K562 (cell line): ENCODE measurements at regions not wholly inside any gene's neighbourhood (a gene's known extent, or its start where the extent isn't known, plus 50 kb on each side); places are given as distances from the start of the nearest gene placed in this dataset.

Experiments used
- ATAC-seq: fragments of 200-7000 bp; cut with Tn5 transposase; 3 replicates; pipeline ENCODE4 v1.9.1; 2020; ENCODE audit warnings: moderate library complexity
- BruUV-seq: library from RNA; stranded (reverse); fragments of 400-500 nt; replicated peaks from 2 replicates; lab custom pipeline; 2021; lab: Mats Ljungman, UMichigan
- CTCF ChIA-PET: fragments of 300-600 bp; formaldehyde crosslinking; extraction: SDS; loops from one replicate; lab custom pipeline; 2021; ENCODE audit warnings: low intra/inter-chr PET ratio; lab: Yijun Ruan, JAX
- POLR2A ChIA-PET: fragments of 300-600, 350-650 bp; sonication (Branson Sonifier 250); formaldehyde crosslinking; extraction: SDS; loops from one replicate; lab custom pipeline; 2021; ENCODE audit warnings: antibody characterized with exemption, inconsistent platforms; lab: Yijun Ruan, JAX
- DNase-seq, 4 experiments: peaks; one replicate each; pipeline versions ENCODE4 v3.0.0 to v3.0.0-alpha.2; 2011 to 2018; ENCODE audit warnings: low spot score in 3 of 4, mixed read lengths in 3 of 4; ENCODE audit errors: extremely low read depth in 1 of 4
- FAIRE-seq: peaks from 2 replicates; lab custom pipeline; 2011; peaks lifted over from hg19 to GRCh38; lab: Jason Lieb, UNC
- H2AFZ ChIP-seq: 2 replicates; pipeline ENCODE4 v1.6.0; 2011; ENCODE audit warnings: low read depth, low read length, control low read depth, inconsistent platforms
- H3K27ac ChIP-seq: fragments of 200-600 bp; 3 replicates; pipeline ENCODE4 v1.8.0; 2011; ENCODE audit warnings: low read depth, mild to moderate bottlenecking, control low read depth, inconsistent platforms, low read length, moderate library complexity, mixed read lengths; ENCODE audit errors: extremely low read depth
- H3K27me3 ChIP-seq, 2 experiments: fragments of 300-600 bp in 1 of 2; 2 replicates in 1 of 2; 3 replicates in 1 of 2; pipeline versions ENCODE4 v1.6.0 to v1.8.0; 2011; ENCODE audit warnings: inconsistent platforms in 2 of 2, low read length in 2 of 2, mild to moderate bottlenecking in 1 of 2, mixed read lengths in 1 of 2, moderate library complexity in 1 of 2; ENCODE audit not compliant: control insufficient read depth in 2 of 2, insufficient read depth in 2 of 2
- H3K36me3 ChIP-seq: fragments of 300-600 bp; 3 replicates; pipeline ENCODE4 v1.8.0; 2011; ENCODE audit warnings: mild to moderate bottlenecking, low read length, inconsistent platforms; ENCODE audit not compliant: control insufficient read depth, insufficient read depth
- H3K4me1 ChIP-seq, 2 experiments: fragments of 200-600 bp in 1 of 2; replicated peaks in 1 of 2; 2 replicates in 1 of 2; 3 replicates in 1 of 2; pipeline versions ENCODE4 v1.5.1 to v1.8.0; 2011; ENCODE audit warnings: inconsistent platforms in 2 of 2, low read length in 2 of 2, mild to moderate bottlenecking in 1 of 2, mixed read lengths in 1 of 2, moderate library complexity in 1 of 2; ENCODE audit not compliant: control insufficient read depth in 2 of 2, insufficient read depth in 2 of 2
- H3K4me2 ChIP-seq: 2 replicates; pipeline ENCODE4 v1.6.1; 2011; ENCODE audit warnings: low read length, control low read depth, inconsistent platforms, mixed read lengths; ENCODE audit not compliant: insufficient read depth
- H3K4me3 ChIP-seq: fragments of 200-600 bp; sonication (generic), shearing (Covaris generic); 2 replicates; pipeline ENCODE4 v1.5.1; 2016; ENCODE audit warnings: control low read depth, inconsistent platforms
- H3K79me2 ChIP-seq: fragments of 200-600 bp; 3 replicates; pipeline ENCODE4 v1.8.0; 2011; ENCODE audit warnings: low read length, inconsistent platforms; ENCODE audit not compliant: control insufficient read depth, insufficient read depth
- H3K9ac ChIP-seq, 2 experiments: 2 replicates each; pipeline versions ENCODE4 v1.6.0 to v1.6.1; 2011; ENCODE audit warnings: low read depth in 2 of 2, low read length in 2 of 2, control low read depth in 1 of 2, inconsistent platforms in 1 of 2, mild to moderate bottlenecking in 1 of 2, mixed read lengths in 1 of 2; ENCODE audit not compliant: insufficient read depth in 1 of 2
- H3K9me1 ChIP-seq: one replicate; pipeline ENCODE4 v1.6.0; 2011; ENCODE audit warnings: inconsistent platforms, mild to moderate bottlenecking, low read length, moderate library complexity; ENCODE audit not compliant: control insufficient read depth, insufficient read depth
- H3K9me3 ChIP-seq: replicated peaks from 2 replicates; pipeline ENCODE4 v1.5.1; 2011; ENCODE audit warnings: low read depth, low read length, inconsistent platforms; ENCODE audit not compliant: control insufficient read depth, insufficient read depth
- H4K20me1 ChIP-seq: replicated peaks from 2 replicates; pipeline ENCODE4 v1.6.1; 2011; ENCODE audit warnings: low read length, inconsistent platforms, mixed read lengths; ENCODE audit not compliant: control insufficient read depth, insufficient read depth
- CTCF ChIP-seq, 3 experiments: IDR thresholded peaks in 2 of 3; conservative IDR thresholded peaks in 1 of 3; 2 replicates each; pipeline ENCODE4 v1.5.1; 2011 to 2012; ENCODE audit warnings: low read length in 3 of 3, mild to moderate bottlenecking in 3 of 3, control low read depth in 2 of 3, improper control_type of control experiment in 1 of 3, inconsistent platforms in 1 of 3, low read depth in 1 of 3, mixed read lengths in 1 of 3, moderate library complexity in 1 of 3; ENCODE audit not compliant: insufficient read depth in 2 of 3
- NKRF ChIP-seq: fragments of 450-650 bp; IDR thresholded peaks from 2 replicates; pipeline ENCODE4 v1.6.1; 2016; ENCODE audit warnings: borderline replicate concordance
- REST ChIP-seq, 2 experiments: fragments of 450-650 bp; formaldehyde crosslinking in 1 of 2; IDR thresholded peaks; 2 replicates each; pipeline versions ENCODE4 v1.4.0 to v1.6.1; 2014 to 2020; ENCODE audit warnings: mild to moderate bottlenecking in 2 of 2, borderline replicate concordance in 1 of 2, low read depth in 1 of 2
- ZNF24 ChIP-seq: fragments of 450-650 bp; IDR thresholded peaks from 2 replicates; pipeline ENCODE4 v1.6.1; 2016
- ZNF280B ChIP-seq: fragments of 250-450 bp; sonication (Bioruptor Pico); IDR thresholded peaks from 2 replicates; pipeline ENCODE4 v1.5.1; 2021; ENCODE audit warnings: mild to moderate bottlenecking
- WGBS: fragments of 100-300 bp; shearing (Covaris generic); methylation state at CpG from one replicate; pipeline ENCODE4 v1.1.6; 2016; ENCODE audit warnings: low coverage, mixed read lengths; ENCODE audit not compliant: insufficient coverage; ENCODE audit errors: missing lambda C conversion rate; 5-methylcytosine and 5-hydroxymethylcytosine counted together
- in situ Hi-C: fragments of 300-500 bp; cut with MboI; formaldehyde crosslinking; loops from 4 replicates; pipeline ENCODE4 v1.15.0; 2018; ENCODE audit warnings: inconsistent platforms, mixed read lengths
- intact Hi-C: fragments of 100-400 bp; cut with micrococcal nuclease; formaldehyde crosslinking; loops from 2 replicates; pipeline ENCODE4 v1.14.2; 2022

DNA sequence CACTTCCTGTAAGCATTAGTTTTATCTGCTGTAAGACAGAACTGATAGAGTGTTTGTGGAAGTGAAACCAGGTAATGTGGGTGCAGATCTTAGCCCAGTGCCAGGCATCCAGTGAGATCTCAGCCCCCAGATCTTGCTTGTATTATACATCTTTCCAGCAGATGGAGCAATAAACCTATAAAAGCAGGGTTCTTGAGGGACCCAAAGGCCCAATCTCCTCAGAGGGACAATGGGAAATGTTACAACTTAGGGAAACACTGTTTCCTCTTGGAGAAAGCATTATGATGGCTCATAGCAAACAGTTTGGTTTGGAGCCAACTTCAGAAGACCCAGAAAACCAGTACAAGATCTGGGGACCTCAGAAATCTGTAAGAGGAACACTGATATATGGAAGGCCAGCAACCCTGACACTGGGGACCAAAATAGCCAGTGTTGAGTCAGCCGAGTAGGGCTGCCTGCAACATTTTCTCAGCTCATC, 206.3 kb downstream of the SLC7A11 start:
- in situ Hi-C loops: loop anchor here (5.0 to 25.0 kb wide), 2 partner anchors 646 to 826 kb away; no protein-coding TSS in a partner anchor
- no peaks in the 10 kb centered on the region for H4K20me1 ChIP-seq
- H3K4me1 ChIP-seq: no peaks in the 10 kb centered on the region
- no peak overlapping the region for H3K9ac ChIP-seq
- no peak overlapping the region for H3K4me3 ChIP-seq
- peak; percentile 89 for FAIRE-seq
- H3K27me3 ChIP-seq: no peaks in the 10 kb centered on the region
- no TSS peak for BruUV-seq
- no peak overlapping the region for H2AFZ ChIP-seq
- H3K36me3 ChIP-seq: no peaks in the 10 kb centered on the region
- ATAC-seq: peak; percentile 97
- no peaks in the 10 kb centered on the region for H3K79me2 ChIP-seq
- no peak overlapping the region for H3K27ac ChIP-seq
- no peaks in the 10 kb centered on the region for H3K9me3 ChIP-seq
- H3K4me2 ChIP-seq: no peak overlapping the region
- H3K9me1 ChIP-seq: no peaks in the 10 kb centered on the region
- ChIA-PET POLR2A (interaction anchor here (0.7 kb wide), 1 partner anchor 26 kb away, joined by 3 read pairs; no protein-coding TSS in a partner anchor), CTCF (interaction anchor here (0.5 to 2.1 kb wide), 6 partner anchors 149 to 883 kb away, joined by 3 to 11 read pairs (median 5); no protein-coding TSS in a partner anchor)
- intact Hi-C loops: loop anchor here (1.0 to 10.0 kb wide), 7 partner anchors 54 to 901 kb away; no protein-coding TSS in a partner anchor
- peak; percentile 22 to 62 (median 36) for DNase-seq
- 0% methylated on average over 1 of the region's 1 CpG for WGBS
- TF ChIP-seq REST (IDR thresholded peaks at IDR 0.05; ENCODE audit: borderline replicate concordance): peak; percentile 76
- no peak for TF ChIP-seq REST (CRISPR knock-in tag; IDR thresholded peaks at IDR 0.05; ENCODE audit: low read depth)
- peak; percentile 49 to 74 (median 60); a peak in 5 of 6 replicates for TF ChIP-seq CTCF (IDR thresholded peaks at IDR 0.05 in 2 of 3, conservative IDR thresholded peaks at IDR 0.05 in 1 of 3; ENCODE audit: insufficient read depth in 2 of 3, low read depth in 1 of 3, low read length in 3 of 3)
- no peak for TF ChIP-seq NKRF
- no peak for TF ChIP-seq ZNF24
- no peak for TF ChIP-seq ZNF280B (CRISPR knock-in tag)
